ENCODE measurements at regions not wholly inside any gene's neighbourhood (a gene's known extent, or its start where the extent isn't known, plus 50 kb on each side); places are given as distances from the start of the nearest gene placed in this dataset.

DNA sequence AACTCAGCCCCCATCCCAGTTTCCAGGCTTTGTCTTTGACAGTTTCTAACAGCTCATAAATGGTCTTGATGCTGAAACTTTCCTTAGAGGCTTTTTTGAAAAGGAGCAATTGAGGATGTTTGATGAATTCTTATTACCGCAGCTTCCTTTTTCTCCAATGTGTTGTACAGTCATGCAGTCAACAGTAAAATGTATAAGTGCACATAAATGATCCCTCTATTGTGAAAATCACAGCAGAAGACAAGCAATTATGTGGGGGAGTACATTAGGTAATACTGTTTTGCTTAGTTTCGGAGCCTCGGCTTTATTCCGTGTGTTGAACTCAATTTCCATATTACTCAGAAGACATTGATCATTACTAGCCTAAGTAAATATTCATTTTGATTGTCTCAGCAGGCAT is 673.7 kb downstream of the CDH8 start:
- H3K36me3 ChIP-seq = no peaks in the 10 kb centered on the region
- H3K9me3 ChIP-seq = no peaks in the 10 kb centered on the region
- WGBS, 2 donors (ENCODE audit: low coverage in 1 of 2) = 94 to 96% methylated on average over 4 of the region's 4 CpGs
- no peaks in the 10 kb centered on the region for H3K4me1 ChIP-seq
- no peak for DNase-seq
- intact Hi-C loops (cut with DNase I; ENCODE audit: low total_unique reads) = no loop called here
- H3K27me3 ChIP-seq = no peaks in the 10 kb centered on the region
- no peak overlapping the region for H3K27ac ChIP-seq
- in situ Hi-C loops (cut with MboI; ENCODE audit: low pct_ligation_motif_present in 1 of 4, low pct_unique_long_range_greater_than_20kb in 1 of 4, low sequenced_read_pairs in 3 of 4) = no loop called here
- TF ChIP-seq POLR2AphosphoS5 (IDR thresholded peaks at IDR 0.05) = no peak
- no peak for TF ChIP-seq CTCF (IDR thresholded peaks at IDR 0.05)
- TF ChIP-seq POLR2A (IDR thresholded peaks at IDR 0.05) = no peak
- H3K4me3 ChIP-seq = no peak overlapping the region

- Histone ChIP-seq H3K27ac (no peak overlapping the region), H3K36me3 (no peaks in the 10 kb centered on the region), H3K4me3 (no peak overlapping the region), H3K27me3 (no peaks in the 10 kb centered on the region), H3K9me3 (no peaks in the 10 kb centered on the region), H3K4me1 (no peaks in the 10 kb centered on the region)
- DNase-seq = no peak
- in situ Hi-C loops (cut with MboI; ENCODE audit: low pct_ligation_motif_present in 1 of 4, low pct_unique_long_range_greater_than_20kb in 1 of 4, low sequenced_read_pairs in 3 of 4) (no loop called here), intact Hi-C loops (cut with DNase I; ENCODE audit: low total_unique reads) (no loop called here)
- WGBS, 2 donors (ENCODE audit: low coverage in 1 of 2) = 50 to 65% methylated on average over 3 of the region's 3 CpGs
- TF ChIP-seq POLR2A (IDR thresholded peaks at IDR 0.05) (no peak), POLR2AphosphoS5 (IDR thresholded peaks at IDR 0.05) (no peak), EP300 (IDR thresholded peaks at IDR 0.05; ENCODE audit: low read depth) (no peak), CTCF (IDR thresholded peaks at IDR 0.05) (no peak)
Measured at GRCh38 chr16:61344791-61345190, 691.4 kb downstream of the CDH8 start.

GRCh38 chr16:61332461-61332860 is 703.8 kb downstream of the CDH8 start:
- DNase-seq = no peak
- no peaks in the 10 kb centered on the region for H3K9me3 ChIP-seq
- no peaks in the 10 kb centered on the region for H3K36me3 ChIP-seq
- no peak for TF ChIP-seq CTCF (IDR thresholded peaks at IDR 0.05)
- no peak for TF ChIP-seq POLR2A (IDR thresholded peaks at IDR 0.05)
- in situ Hi-C loops (cut with MboI; ENCODE audit: low pct_ligation_motif_present in 1 of 4, low pct_unique_long_range_greater_than_20kb in 1 of 4, low sequenced_read_pairs in 3 of 4) = no loop called here
- WGBS, 2 donors (ENCODE audit: low coverage in 1 of 2) = 46 to 57% methylated on average over 2 of the region's 2 CpGs
- no peak overlapping the region for H3K27ac ChIP-seq
- no peaks in the 10 kb centered on the region for H3K27me3 ChIP-seq
- H3K4me3 ChIP-seq = no peak overlapping the region
- no peaks in the 10 kb centered on the region for H3K4me1 ChIP-seq
- intact Hi-C loops (cut with DNase I; ENCODE audit: low total_unique reads) = no loop called here

DNA sequence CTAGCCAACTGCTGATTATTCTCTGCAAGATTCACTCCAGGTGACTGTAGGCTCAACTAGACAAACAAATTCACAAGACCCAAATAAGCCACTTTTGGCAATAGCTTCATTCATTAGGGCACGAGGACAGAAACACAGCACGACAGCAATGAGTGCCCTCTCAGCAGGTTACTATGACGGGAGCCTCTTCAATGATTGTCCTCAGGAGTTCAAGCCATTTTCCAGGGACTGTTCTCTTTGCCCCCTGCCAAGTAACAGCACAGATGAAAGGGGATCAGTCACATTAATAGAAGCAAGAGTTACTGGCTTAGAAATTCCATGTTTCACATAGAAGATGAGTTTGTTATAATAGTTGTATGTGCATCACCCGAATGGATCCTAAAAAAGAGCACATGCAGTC is 712.2 kb downstream of the CDH8 start:
- Histone ChIP-seq H3K4me1 (no peaks in the 10 kb centered on the region), H3K4me3 (no peak overlapping the region)
- in situ Hi-C loops (cut with MboI; ENCODE audit: low pct_ligation_motif_present in 1 of 4, low pct_unique_long_range_greater_than_20kb in 1 of 4, low sequenced_read_pairs in 3 of 4) = no loop called here

More for the DNA sequence above, 712.2 kb downstream of the CDH8 start:
- no peaks in the 10 kb centered on the region for H3K27me3 ChIP-seq
- H3K36me3 ChIP-seq = no peaks in the 10 kb centered on the region
- WGBS, 2 donors (ENCODE audit: low coverage in 1 of 2) = 73 to 84% methylated on average over 1 to 4 of the region's 4 CpGs
- no peaks in the 10 kb centered on the region for H3K9me3 ChIP-seq
- no peak for DNase-seq
- TF ChIP-seq POLR2A (IDR thresholded peaks at IDR 0.05) (no peak), POLR2AphosphoS5 (IDR thresholded peaks at IDR 0.05) (no peak), CTCF (IDR thresholded peaks at IDR 0.05) (no peak), EP300 (IDR thresholded peaks at IDR 0.05; ENCODE audit: low read depth) (no peak)
- intact Hi-C loops (cut with DNase I; ENCODE audit: low total_unique reads) = no loop called here
- H3K27ac ChIP-seq = no peak overlapping the region
